22Rv1 (cell line): ENCODE measurements at regions not wholly inside any gene's neighbourhood (a gene's known extent, or its start where the extent isn't known, plus 50 kb on each side); places are given as distances from the start of the nearest gene placed in this dataset.

ENCODE experiments used
- H3K27ac ChIP-seq: fragments of 450-650 bp; 2 replicates; pipeline ENCODE4 v1.5.1; 2017
- ZFX ChIP-seq: fragments of 450-650 bp; IDR thresholded peaks from 2 replicates; pipeline ENCODE4 v1.6.1; 2017; ENCODE audit warnings: antibody characterized with exemption, borderline replicate concordance
- TF ChIP-seq, protein P1 (sequence below): fragments of 450-650 bp; IDR thresholded peaks from 2 replicates; pipeline ENCODE4 v1.5.1; 2017; ENCODE audit warnings: mild to moderate bottlenecking

DNA sequence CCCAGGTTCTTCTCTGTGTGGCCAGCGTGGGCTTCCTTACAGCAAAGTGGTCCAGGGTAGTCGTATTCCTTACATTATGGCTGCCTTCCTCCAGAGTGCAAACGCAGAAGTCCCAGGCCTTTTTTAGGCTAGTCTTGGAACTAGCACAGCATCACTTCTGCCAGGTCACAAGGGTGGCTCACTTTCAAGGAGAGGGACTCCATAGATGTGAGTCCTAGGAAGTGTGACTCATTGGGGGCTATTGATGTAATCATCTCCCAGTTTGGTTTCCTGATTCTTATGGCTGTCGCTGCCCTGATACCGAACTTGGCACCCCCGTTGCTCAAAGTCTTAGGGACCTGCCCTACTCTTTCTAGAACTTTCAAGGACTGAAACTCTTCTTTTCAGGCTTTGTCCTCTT, 140.0 kb downstream of the DCK start:
- TF ChIP-seq, protein P1, sequence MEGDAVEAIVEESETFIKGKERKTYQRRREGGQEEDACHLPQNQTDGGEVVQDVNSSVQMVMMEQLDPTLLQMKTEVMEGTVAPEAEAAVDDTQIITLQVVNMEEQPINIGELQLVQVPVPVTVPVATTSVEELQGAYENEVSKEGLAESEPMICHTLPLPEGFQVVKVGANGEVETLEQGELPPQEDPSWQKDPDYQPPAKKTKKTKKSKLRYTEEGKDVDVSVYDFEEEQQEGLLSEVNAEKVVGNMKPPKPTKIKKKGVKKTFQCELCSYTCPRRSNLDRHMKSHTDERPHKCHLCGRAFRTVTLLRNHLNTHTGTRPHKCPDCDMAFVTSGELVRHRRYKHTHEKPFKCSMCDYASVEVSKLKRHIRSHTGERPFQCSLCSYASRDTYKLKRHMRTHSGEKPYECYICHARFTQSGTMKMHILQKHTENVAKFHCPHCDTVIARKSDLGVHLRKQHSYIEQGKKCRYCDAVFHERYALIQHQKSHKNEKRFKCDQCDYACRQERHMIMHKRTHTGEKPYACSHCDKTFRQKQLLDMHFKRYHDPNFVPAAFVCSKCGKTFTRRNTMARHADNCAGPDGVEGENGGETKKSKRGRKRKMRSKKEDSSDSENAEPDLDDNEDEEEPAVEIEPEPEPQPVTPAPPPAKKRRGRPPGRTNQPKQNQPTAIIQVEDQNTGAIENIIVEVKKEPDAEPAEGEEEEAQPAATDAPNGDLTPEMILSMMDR, result no peak
- no peak for TF ChIP-seq ZFX

DNA sequence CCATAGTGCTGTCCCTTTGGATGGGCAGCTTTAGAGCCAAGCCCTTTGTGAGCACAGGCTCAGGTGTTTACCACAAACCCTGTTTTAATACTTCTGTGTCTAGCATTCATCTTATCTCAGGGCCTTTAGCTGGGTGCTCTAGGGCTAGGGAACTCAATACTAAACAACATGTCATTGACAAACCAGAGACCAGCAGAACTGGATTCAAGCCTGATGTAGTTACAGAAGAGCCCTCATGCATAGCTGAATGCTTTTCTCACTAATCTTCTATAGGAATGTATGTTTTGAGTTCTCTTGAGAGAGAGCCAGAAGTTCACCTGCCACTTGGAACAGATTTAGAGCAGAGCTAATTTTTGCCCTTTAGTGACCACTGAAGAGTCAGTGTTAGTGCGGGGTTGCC, 142.6 kb downstream of the DCK start:
- no peak overlapping the region for H3K27ac ChIP-seq

More for the DNA sequence above, 140.0 kb downstream of the DCK start:
- no peak overlapping the region for H3K27ac ChIP-seq

DNA sequence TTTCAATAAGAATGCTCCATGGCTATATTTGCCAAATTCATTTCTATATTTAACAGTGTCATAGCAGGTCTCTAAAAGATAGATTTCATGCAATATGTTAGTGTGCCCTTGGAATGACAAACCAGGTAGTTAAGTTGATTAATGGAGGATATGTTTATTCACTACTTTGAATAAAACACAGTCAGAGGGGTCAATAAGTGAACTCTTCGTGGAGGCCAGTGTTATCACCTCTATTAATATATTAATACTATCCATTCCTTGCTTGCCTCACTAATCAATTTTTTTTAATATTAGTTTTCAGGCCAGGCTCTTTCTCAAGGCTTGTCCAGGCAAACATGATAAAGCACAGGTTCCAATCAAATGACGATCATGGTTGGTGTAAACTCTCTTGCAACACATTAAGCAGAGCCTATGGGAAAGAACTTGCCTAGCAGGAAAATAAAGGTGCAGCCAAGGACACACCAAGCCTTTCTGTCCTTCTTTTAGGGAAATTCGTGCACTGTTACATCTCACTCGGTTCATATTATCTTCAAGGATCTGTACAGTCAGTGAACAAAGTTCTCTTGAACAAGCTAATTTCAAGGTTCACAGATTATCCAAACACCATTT, 144.7 kb downstream of the DCK start:
- no peak overlapping the region for H3K27ac ChIP-seq
- TF ChIP-seq, protein P1, result no peak
- no peak for TF ChIP-seq ZFX

More for the DNA sequence above, 142.6 kb downstream of the DCK start:
- TF ChIP-seq, protein P1, result no peak
- no peak for TF ChIP-seq ZFX

DNA sequence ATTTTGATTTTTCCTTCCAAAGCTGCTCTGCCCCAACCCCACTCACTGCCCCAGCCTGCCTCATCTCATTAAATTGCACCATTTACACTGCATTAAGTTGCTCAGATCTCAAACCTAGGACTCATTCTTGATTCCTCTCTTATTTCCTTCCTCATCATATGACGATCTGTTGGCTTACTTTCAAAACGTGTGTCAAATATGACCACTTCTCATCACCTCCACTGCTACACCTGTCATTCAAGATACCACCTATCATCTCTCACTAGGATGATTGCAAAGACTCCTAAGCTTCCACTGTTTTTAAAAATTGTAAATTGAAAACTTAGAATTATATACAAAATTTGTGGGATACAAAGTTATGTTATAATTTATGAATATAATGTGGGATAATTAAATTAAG, 147.1 kb downstream of the DCK start:
- no peak overlapping the region for H3K27ac ChIP-seq
- TF ChIP-seq, protein P1, result no peak
- no peak for TF ChIP-seq ZFX

DNA sequence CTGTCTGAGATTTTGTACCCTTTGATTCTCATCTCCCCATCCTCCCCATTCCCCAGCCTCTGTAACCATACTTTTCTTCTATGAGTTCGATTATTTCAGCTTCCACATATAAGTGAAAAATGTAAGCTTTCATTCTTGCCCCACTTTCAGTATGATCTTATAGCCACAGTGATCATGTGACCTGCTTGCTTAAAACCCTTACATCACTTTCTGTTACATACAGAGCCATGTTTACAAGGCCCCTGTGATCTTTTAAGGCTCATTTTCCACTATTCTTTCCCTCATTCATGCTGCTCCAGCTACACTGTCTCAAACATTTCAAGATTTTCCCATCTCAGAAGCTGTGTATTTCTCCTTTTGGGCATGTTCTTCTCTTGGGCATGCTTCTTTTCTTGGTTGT, 147.7 kb downstream of the DCK start:
- no peak overlapping the region for H3K27ac ChIP-seq
- TF ChIP-seq ZFX, result no peak
- TF ChIP-seq, protein P1, result no peak

DNA sequence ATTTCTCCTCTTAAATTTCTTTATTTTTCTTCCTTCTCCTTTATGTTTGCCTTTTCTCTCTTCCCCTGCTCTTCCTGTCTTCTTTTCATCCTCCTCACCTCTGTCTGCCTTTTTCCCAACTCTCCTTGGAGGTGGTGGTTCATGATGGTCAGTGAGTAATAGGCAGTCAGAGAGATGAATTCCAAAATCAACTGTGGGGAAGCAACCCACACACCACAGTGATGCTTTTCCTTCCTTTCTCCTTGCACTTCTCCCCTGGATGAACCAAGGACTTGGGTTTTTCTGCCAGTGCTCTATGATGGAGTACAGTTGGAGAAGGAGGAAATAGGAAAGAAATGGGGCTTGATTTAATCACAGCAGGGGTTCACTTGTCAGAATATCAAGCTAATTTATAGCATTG, 153.8 kb downstream of the DCK start:
- TF ChIP-seq ZFX, result no peak
- TF ChIP-seq, protein P1, result no peak
- no peak overlapping the region for H3K27ac ChIP-seq

DNA sequence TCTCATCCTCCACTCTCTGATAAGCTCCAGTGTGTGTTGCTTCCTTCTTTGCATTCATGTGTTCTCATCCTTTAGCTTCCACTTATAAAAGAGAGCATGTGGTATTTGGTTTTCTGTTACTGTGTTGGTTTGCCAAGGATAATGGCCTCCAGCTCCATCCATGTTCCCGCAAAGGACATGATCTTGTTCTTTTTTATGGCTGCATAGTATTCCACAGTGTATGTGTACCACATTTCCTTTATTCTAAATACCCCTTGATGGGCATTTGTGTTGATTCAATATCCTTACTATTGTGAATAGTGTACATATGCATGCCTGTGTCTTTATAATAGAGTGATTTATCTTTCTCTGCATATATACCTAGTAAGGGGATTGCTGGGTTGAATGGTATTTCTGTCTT, 155.1 kb downstream of the DCK start:
- no peak overlapping the region for H3K27ac ChIP-seq
- no peak for TF ChIP-seq ZFX
- TF ChIP-seq, protein P1, result no peak
